ENCODE measurements at regions not wholly inside any gene's neighbourhood (a gene's known extent, or its start where the extent isn't known, plus 50 kb on each side); places are given as distances from the start of the nearest gene placed in this dataset.

DNA sequence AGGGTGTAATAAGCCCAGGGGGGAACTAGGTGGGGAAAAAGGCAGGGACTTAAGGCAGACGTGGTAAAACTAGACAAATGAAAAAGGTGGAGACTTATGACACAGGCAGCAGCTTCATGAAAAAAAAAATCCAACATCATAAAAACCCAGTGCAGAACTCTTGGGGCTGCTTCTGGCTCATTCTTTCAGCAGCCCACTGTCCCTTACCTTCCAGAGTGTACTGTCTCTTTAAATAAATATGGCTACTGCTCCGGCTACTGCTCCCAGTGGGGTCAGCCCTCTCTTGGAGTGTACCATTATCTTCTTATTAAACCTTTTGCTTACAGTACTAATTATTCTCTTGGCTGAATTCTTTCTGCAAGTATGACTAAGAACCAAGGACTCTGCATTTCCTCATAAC lies 699.5 kb downstream of the DSC3 start:
- no peak for DNase-seq (ENCODE audit: low spot score)

DNA sequence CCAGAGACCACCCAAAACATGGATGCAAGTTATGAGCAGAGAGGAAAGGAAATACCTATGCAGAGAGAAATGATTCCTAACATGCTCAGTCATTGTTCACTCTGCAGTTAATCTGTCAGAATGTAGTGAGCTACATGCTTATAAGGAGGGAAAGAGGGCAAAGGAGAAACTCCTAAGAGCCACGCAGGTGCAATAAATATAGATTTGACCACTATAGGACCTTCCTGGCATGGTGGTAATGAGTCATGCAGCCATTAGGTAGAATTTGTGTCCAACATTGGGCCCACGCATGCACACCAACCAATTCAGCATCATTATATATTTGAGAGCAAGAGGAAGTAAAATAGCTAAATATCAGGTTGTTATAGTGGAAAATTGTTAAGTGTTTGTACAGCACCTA lies 699.9 kb downstream of the DSC3 start:
- no peak for DNase-seq (ENCODE audit: low spot score)

DNA sequence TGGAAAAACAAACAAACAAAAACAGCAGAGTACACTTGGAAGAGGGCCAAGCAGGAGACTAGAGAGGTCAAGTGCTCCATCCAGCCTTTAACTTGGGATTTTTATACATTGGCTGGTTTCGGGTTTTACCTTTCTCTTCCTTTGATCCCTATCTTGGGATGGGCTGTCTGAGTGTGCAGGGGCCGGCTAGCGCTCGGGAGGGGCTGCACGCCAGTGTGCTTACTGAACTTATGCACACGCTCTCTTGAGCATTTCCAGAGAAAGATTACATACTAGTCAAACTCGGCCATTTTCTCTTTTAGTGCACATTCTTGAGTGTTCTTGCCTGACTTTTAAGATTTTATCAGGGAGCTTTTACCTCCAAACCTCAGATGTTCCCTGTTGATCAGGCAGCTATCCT lies 707.8 kb downstream of the DSC3 start:
- DNase-seq (ENCODE audit: low spot score) = no peak

DNA sequence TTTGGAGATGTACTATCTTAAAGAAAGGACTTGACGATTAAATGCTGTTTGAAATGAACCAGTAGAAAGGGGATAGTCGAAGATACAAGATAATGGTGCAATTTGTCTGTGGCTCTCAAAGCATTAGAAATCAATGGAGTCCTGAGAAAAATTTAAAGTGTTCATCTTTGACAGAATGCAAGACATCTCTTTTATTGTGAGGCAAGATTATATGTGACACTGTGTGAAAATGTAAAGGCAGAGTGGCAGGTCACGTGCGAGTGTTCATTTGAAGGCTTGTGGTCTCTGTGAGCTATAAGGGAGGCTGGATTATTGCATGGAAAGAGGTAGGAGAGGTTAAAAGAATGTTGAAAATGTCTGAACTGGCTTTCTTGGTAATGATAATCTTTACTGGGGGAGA lies 709.2 kb downstream of the DSC3 start:
- DNase-seq (ENCODE audit: low spot score) = no peak

DNA sequence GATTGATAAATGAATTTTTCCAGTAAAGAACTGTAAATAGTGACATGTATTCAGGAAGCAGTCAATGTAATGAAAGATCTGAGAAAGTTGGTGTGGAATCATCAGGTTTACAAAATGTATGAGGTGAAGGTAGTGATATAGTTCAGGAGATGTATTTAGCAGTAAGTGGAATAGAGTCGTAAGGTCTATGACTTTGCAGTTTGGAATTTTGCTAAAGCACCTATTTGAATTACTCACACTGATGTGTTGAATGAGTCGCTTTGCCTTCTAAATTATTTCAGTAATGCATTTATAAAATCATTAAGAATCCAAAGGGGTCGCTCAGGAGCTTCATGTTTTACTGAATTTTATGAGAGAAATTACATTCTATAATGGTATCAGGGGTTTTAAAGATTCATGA lies 713.7 kb downstream of the DSC3 start:
- peak; percentile 37 for DNase-seq (ENCODE audit: low spot score)

DNA sequence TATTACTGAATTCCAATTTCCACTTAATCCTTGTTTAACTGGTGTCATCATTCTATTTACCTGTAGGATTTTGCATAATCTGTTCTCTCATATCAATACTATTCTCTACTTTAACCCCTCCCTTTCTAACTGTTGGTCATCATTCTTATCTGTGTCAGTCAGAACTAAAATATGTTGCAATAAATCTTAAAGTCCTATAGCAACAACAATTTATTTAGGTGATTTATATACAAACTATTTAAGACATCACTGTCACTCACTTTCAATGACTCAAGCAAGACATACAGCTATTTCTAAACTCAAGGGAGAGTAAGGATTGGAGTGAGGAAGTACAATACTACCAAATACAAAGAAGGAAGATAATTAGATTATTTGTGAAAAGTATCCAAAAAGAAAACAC lies 740.4 kb downstream of the DSC3 start:
- DNase-seq (ENCODE audit: low spot score) = peak; percentile 23

DNA sequence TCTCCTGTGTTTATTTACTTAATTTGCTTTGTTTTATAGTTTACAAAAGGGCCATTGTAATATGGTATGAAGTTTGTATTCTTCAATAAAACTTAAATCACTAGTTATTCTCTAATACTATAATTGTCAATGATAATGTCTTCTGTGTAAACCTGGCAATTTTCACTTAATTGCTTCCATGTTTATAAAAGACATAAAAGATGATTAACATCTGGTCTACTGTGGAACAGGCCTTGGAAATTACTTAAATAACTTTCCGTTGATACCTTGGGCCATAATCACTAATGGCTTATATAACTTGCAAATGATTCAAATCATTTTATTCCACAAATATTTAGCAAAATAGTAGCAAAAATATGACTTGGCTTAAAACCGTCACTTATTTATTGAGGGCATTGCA lies 743.8 kb downstream of the DSC3 start:
- no peak for DNase-seq (ENCODE audit: low spot score)

DNA sequence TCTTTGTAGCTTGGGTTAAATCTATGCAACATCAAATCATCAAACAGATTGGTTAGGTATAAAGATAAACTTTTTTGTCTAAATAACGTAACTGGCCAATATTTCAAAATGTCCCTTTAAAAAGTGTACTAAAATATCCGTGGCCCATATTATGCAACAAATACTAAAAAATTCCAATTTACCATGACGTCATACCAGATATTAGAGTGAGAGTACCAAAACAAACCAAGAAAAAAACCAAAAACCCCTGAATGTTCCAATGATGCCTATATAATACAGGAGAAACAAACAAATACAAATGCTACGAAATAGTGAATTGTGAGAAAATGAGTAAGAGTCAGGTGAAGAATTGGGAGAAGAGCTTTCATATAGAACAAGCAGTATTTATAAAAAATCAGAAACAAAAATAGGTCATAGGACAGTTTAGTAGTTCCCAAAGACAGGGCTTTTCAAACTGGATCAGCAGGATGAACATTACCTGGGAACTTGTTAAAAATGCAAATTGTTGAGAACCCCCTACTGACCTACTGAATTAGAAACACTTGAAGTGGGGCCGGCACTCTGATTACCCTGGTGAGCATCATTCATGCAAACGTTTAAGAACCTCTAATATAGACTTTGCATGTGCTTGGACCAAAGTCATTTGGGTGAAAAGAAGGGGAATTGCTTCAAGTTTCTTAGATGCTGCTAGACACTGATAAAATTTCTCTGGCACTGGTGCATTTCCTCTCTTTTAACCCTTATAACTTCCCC lies 753.7 kb downstream of the DSC3 start:
- no peak for DNase-seq (ENCODE audit: low spot score)

DNA sequence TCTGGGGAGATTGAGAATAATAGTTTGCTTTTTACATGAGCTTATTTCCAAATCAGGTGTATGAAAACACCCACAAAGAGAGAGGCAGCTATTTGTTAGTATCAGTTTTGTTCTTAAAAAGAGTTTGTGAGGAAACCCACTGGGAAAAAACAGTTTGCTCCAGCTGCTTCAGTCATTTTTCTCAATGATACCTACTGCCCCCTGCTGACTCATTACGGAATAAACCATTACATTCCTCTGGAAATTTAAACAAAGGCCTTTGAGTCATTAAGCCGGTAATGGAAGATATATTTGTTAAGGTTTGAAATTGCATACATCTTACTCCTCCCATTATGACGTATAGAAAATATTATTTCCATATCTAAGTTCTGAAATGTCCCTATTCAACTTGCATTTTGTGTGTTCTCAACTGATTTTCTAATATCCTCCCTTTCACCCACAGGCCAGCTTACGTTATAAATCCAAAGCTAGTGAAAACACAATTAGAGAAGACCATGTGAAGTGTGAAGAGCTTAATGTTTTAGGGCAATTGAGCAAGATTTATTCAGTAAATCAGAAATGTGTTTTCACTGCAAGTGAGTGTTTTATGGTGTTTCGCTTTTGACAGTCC lies 761.6 kb downstream of the DSC3 start:
- peak; percentile 43 for DNase-seq (ENCODE audit: low spot score)

DNA sequence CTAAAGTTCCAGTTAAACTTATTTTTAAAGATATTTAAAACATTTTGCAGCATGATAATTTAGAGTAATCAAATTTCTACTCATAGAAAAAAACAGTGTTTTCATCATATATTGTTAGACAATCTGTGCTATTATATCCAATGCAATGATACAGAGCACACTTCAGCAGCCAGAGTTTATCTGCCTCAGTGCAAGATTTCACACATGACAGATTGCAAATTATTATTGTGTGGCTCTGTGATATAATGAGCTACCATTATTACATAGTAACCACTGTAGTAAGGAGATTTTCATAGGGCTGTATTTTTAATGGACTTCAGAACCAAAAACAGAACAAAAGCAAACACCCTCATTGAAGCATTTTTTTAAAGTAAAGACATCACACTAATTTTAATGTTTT lies 762.4 kb downstream of the DSC3 start:
- no peak for DNase-seq (ENCODE audit: low spot score)

DNA sequence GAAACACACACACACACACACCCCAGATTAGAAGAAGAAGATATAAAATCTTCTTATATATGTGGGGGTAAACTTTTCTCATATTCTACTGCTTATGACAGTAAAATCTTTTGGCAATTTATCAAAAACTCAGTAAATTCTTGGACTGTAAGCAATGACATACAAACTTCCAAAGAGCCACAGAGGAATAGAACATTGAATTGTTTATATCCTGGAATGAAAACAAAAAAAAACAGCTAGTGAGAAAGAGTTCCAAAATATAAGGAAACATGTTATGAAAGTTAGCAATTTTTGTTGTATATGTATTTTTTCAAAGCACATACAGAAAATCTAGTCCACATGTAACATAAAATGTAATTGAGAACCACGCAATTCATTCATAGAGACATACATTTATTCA lies 764.9 kb downstream of the DSC3 start:
- no peak for DNase-seq (ENCODE audit: low spot score)

DNA sequence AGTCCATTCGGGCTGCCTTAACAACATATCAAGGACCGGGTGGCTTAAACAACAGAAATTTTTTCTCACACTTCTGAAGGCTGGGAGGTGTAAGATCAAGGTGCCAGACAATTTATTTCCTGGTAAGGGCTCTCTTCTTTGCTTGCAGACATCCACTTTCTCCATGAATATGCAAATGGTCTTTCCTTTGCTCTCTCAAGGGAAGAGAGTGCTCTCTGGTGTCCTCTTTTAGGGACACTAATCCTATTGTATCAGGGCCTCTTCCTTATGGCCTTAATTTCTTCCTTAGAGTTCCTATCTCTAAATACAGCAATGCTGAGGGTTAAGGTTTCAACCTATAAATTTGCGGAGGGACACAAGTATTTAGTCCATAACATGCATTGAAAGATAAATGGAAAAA lies 770.8 kb downstream of the DSC3 start:
- DNase-seq (ENCODE audit: low spot score) = peak; percentile 4

DNA sequence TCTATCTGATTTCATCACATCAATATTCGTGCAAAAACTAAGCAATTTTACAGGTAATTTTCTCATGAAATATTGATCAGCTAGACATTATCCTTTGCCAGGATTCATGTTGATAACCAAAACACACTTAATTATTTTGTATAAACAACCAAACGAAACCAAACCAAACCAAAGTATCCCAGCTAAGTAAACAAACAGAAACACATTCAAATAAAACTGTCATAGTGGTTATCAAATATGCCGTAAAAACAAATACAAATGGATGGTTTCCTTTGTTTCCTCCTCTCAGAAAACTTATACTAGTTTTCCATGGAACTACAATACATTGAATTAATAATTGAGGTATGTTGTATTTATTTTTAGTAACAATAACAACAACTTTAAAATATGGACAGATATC lies 777.4 kb downstream of the DSC3 start:
- DNase-seq (ENCODE audit: low spot score) = no peak

DNA sequence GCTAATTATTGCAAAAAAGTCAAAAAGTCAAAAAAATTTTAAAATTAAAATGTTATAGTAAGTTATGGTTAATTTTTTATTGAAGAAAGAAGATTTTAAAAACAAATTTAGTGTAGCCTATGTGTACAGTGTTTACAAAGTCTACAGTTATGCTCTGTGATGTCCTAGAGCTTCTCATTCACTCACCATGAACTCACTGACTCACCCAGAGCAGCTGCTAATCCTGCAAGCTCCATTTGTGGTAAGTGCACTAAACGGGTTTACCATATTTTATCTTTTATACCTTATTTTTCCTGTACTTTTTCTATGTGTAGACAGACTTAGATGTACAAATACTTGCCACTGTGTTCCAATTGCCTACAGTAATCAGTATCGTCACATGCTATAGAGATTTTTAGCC lies 788.2 kb downstream of the DSC3 start:
- DNase-seq (ENCODE audit: low spot score) = no peak

DNA sequence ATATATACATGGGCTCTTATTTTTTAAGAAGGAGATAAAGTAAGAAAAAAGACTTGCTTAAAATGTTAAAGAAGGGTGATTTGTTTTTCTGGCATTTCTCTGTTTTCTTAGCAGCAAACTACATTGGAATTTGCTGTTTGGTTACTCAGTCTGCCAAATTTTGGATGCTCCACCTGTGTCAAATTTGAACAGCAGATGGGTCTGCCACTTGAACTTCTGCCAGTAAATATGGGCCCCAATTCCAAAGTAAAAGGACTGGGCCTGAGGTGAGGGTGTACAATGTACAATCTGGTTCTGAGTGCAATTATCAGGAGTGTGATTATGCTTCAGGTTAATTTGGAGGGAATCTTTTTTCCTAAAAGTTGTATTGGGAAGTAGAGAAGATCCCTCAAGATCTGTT lies 794.5 kb downstream of the DSC3 start:
- DNase-seq (ENCODE audit: low spot score) = no peak

DNA sequence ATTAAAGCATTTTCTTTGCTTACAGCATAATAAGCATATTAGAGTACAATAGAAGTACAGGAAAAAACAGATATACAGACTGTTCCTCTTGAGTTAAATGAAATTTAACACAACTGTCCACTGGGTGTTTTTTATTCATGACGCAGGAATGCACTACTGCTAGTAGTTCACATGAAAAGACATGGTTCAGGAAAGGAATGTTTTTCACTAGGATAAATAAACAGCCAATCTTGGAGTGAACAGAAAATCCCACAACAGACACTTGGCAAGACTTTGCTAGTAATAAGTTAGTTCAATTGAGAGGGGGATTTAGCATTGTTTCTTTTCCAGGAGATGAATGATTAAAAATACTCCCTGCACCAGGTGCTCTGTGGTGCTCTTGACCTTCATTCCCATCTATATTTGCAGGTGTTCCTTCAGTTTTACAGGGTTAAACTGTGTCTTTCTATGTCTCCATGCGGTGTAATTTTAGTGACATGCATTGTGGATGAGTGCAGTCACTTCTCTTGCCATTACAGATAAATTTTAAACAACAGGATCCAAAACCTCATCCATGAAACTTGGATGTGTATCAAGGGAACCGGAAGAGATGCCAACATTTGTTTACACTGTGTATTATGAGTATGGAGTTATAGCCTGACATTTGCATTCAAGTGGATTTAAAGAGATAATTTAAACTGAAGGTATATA lies 796.6 kb downstream of the DSC3 start:
- no peak for DNase-seq (ENCODE audit: low spot score)

DNA sequence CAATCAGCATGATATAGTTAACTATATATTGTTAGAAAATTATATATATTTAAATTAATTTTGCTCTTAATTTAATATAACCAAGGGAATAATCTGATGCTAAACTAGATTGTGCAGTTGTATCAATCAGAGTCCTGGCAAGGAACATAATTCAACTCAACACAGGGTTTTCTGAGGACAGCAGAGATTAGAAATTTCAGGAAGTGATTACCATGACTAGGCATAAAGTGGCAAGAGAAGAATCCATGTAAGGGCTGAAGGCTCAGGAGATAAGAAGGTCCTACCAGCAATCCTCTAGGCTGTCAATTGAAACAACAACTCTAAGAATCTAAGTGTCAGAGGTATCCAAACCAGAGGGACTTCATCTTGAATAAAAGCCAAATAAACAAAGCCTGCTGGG lies 807.8 kb downstream of the DSC3 start:
- no peak for DNase-seq (ENCODE audit: low spot score)

DNA sequence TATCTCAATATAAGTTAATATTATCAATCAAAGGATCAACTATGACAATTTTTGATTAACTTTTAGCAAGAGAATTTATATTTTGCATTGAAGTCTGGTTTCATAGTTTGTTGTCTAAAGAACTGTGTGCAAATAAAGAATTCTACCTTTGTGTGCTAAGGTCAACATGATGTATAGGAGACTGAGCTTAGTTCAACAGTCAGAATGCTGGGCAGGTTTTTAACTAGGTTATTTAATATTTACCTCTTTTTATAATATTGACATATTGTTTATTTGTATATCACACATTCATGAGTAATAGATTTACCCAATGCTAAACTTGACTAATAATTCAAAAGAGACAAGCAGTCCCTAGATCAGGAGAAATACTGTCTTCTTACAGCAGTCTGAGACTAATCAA lies 831.4 kb downstream of the DSC3 start:
- DNase-seq (ENCODE audit: low spot score) = no peak

DNA sequence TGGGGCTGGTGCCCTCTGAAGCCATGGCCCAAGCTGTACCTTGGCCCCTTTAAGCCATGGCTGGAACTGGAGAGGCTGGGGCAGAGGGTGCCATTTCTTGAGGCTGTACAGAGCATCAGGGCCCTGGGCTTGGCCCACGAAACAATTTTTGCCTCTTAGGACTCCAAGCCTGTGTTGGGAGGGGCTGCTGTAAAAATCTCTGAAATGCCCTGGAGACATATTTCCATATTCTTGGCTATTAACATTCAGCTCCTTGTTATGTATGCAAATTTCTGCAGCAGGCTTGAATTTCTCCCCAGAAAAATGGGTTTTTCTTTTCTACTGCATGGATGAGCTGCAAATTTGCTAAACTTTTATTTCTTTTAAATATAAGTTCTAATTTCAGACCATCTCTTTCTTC lies 834.0 kb downstream of the DSC3 start:
- DNase-seq (ENCODE audit: low spot score) = no peak

DNA sequence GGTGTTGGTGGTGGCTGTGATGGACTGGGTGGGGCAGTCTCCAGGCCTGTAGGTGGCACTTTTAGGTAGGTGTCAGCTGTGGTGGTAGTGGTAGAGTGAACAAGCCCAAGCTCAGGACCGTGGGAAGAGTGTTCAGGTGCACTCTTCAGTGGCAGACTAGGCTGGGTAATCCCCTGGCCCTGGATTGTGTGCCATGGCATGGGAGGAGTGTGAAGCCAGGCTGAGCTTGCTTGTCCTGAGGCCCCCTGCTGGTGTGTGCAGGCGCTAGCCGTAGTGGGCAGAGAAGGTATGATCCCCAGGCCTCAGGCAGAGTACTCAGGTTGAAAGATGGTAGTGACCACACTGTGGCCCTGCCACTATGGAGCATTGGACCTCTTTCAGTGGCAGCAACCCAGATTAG lies 850.3 kb downstream of the DSC3 start:
- no peak for DNase-seq (ENCODE audit: low spot score)

DNA sequence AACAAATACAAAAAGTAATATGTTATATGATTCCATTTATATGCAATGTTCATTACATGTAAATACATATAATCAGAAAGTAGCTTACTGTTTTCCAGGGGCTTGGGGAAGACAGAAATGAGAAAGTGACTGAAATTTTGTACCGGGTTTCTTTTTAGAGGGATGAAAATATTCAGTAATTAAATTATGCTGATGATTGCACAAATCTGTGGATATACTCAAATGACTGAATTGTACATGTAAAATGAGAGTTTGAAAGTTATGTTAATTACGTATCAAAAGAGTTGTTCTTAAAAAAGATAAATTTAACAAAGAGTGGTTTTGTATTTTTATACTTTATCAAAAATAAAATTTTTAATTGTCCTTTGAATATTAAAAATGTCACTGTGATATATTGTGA lies 856.3 kb downstream of the DSC3 start:
- no peak for DNase-seq (ENCODE audit: low spot score)

DNA sequence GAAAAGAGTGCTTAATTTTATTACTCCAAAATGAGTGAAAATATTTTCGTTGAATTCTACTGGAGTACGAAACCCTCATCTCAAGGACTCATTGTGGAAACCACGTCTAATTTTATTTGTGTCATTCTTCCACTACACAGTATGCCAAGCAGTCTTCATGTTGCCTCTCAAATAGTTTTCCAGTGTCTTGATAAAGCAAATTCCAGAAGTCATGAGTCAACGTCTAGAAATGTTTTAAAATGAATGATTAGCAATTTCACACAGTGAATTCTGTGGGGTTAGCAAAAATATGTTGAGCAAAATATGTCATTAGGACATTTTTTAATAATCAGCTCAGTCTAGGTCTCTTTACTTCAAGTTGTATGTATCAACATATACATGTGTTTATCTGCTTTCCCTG lies 865.5 kb downstream of the DSC3 start:
- DNase-seq (ENCODE audit: low spot score) = no peak

DNA sequence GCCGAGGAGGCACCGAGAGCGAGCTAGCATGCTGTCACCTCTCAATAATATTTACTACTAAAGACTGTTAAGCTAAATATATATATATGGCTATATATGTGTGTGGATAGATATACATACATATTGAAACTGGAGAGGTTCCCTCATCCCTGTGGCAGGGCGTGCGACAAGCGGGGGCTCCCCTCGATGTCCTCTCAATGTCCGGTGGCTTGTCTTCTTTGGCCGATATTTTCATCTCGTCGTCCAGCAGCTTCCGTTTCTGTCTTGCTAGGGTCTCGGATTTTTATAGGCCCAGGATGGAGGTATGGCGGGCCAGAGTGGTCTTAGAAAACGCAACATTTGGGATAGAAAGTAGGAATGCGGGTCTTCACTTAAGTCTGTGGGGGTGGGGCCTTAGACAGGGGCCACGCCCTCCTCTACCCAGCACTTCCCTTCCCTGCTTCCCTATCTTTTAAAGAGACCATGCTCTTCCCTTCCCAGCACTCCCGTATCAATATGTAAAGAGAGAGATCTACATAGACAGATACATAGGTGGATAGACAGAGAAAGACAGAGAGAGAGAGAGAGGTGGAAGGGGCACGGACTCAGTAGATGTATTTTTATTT lies 866.8 kb downstream of the DSC3 start:
- DNase-seq (ENCODE audit: low spot score) = no peak

Data from RKO (cell line).